HepG2 (cell line): ENCODE measurements at regions not wholly inside any gene's neighbourhood (a gene's known extent, or its start where the extent isn't known, plus 50 kb on each side); places are given as distances from the start of the nearest gene placed in this dataset.

ENCODE experiments used
- ATAC-seq: fragments of 200-7000 bp; cut with Tn5 transposase; 3 replicates; pipeline ENCODE4 v1.9.1; 2020; ENCODE audit warnings: mild to moderate bottlenecking, moderate library complexity
- BruUV-seq: library from RNA; stranded (reverse); fragments of 400-500 nt; replicated peaks from 2 replicates; lab custom pipeline; 2021; lab: Mats Ljungman, UMichigan
- CTCF ChIA-PET: fragments of 300-600 bp; formaldehyde crosslinking; extraction: SDS; loops from one replicate; lab custom pipeline; 2021; ENCODE audit warnings: low total read pairs, inconsistent platforms, low intra/inter-chr PET ratio; lab: Yijun Ruan, JAX
- POLR2A ChIA-PET: fragments of 350-600 bp; sonication (Branson Sonifier 250); formaldehyde crosslinking; loops from one replicate; lab custom pipeline; 2020; ENCODE audit warnings: antibody characterized with exemption, inconsistent platforms; lab: Yijun Ruan, JAX
- DNase-seq: peaks from one replicate; pipeline ENCODE4 v3.0.0-alpha.2; 2015; ENCODE audit warnings: low spot score
- FAIRE-seq: peaks from 3 replicates; lab custom pipeline; 2011; peaks lifted over from hg19 to GRCh38; lab: Jason Lieb, UNC
- H2AFZ ChIP-seq: one replicate; pipeline ENCODE4 v1.6.1; 2011; ENCODE audit warnings: low read length, inconsistent platforms
- H3K27ac ChIP-seq: fragments of 300-600 bp; 3 replicates; pipeline ENCODE4 v1.8.0; 2011; ENCODE audit warnings: mixed run types, mild to moderate bottlenecking, mixed read lengths, low read length, inconsistent platforms; ENCODE audit not compliant: insufficient read depth; ENCODE audit errors: extremely low read length
- H3K27me3 ChIP-seq, 2 experiments: fragments of 200-600 bp in 1 of 2; 2 replicates in 1 of 2; 3 replicates in 1 of 2; pipeline versions ENCODE4 v1.6.0 to v1.8.0; 2011; ENCODE audit warnings: low read length in 2 of 2, mild to moderate bottlenecking in 2 of 2, moderate library complexity in 2 of 2, inconsistent platforms in 1 of 2; ENCODE audit not compliant: insufficient read depth in 2 of 2, control insufficient read depth in 1 of 2
- H3K36me3 ChIP-seq, 2 experiments: fragments of 200-600 bp in 1 of 2; replicated peaks in 1 of 2; 2 replicates in 1 of 2; 3 replicates in 1 of 2; pipeline versions ENCODE4 v1.5.1 to v1.8.0; 2011; ENCODE audit warnings: low read length in 2 of 2, inconsistent platforms in 1 of 2; ENCODE audit not compliant: insufficient read depth in 2 of 2, control insufficient read depth in 1 of 2
- H3K4me1 ChIP-seq: 2 replicates; pipeline ENCODE4 v1.5.1; 2012; ENCODE audit warnings: low read length, inconsistent platforms; ENCODE audit not compliant: insufficient read depth
- H3K4me2 ChIP-seq: 2 replicates; pipeline ENCODE4 v1.6.0; 2011; ENCODE audit warnings: low read depth, low read length, inconsistent platforms
- H3K4me3 ChIP-seq, 3 experiments: fragments of 200-600 bp in 1 of 3; sonication (generic), shearing (Covaris generic) in 1 of 3; replicated peaks in 1 of 3; 2 replicates each; pipeline ENCODE4 v1.5.1; 2011 to 2016; ENCODE audit warnings: low read length in 3 of 3, inconsistent platforms in 2 of 3, low read depth in 2 of 3, mild to moderate bottlenecking in 2 of 3, control low read depth in 1 of 3, mixed read lengths in 1 of 3; ENCODE audit not compliant: insufficient read depth in 1 of 3
- H3K79me2 ChIP-seq: one replicate; pipeline ENCODE4 v1.6.1; 2011; ENCODE audit warnings: low read length, inconsistent platforms; ENCODE audit not compliant: insufficient read depth
- H3K9ac ChIP-seq: 2 replicates; pipeline ENCODE4 v1.6.0; 2011; ENCODE audit warnings: mild to moderate bottlenecking, low read depth, low read length, inconsistent platforms; ENCODE audit not compliant: insufficient read depth
- H3K9me3 ChIP-seq: 2 replicates; pipeline ENCODE4 v1.5.1; 2012; ENCODE audit warnings: mild to moderate bottlenecking, low read length
- H4K20me1 ChIP-seq: 2 replicates; pipeline ENCODE4 v1.6.0; 2011; ENCODE audit warnings: inconsistent platforms, mild to moderate bottlenecking, low read length, moderate library complexity; ENCODE audit not compliant: insufficient read depth
- AFF4 ChIP-seq: sonication (generic); formaldehyde crosslinking; IDR thresholded peaks from 2 replicates; pipeline ENCODE4 v1.4.0; 2020; ENCODE audit warnings: missing genetic modification reagents
- FOXA3 ChIP-seq: IDR thresholded peaks from 2 replicates; pipeline ENCODE4 v1.6.1; 2016; ENCODE audit warnings: missing genetic modification reagents, missing compliant biosample characterization
- REL ChIP-seq: sonication (generic); formaldehyde crosslinking; conservative IDR thresholded peaks from 2 replicates; pipeline ENCODE4 v1.8.0; 2022; ENCODE audit warnings: mild to moderate bottlenecking, missing genetic modification reagents, moderate library complexity
- TRAFD1 ChIP-seq: sonication (generic); formaldehyde crosslinking; IDR thresholded peaks from 2 replicates; pipeline ENCODE4 v1.5.1; 2020; ENCODE audit warnings: missing genetic modification reagents, mild to moderate bottlenecking, borderline replicate concordance
- ZNF7 ChIP-seq: IDR thresholded peaks from 2 replicates; pipeline ENCODE4 v1.6.1; 2016; ENCODE audit warnings: missing biosample characterization, missing genetic modification reagents
- WGBS: methylation state at CpG from one replicate; pipeline ENCODE4 v1.1.6; 2017; ENCODE audit warnings: low lambda C conversion rate; 5-methylcytosine and 5-hydroxymethylcytosine counted together
- in situ Hi-C: cut with HindIII; loops from 2 replicates; pipeline ENCODE4 v1.10.0; 2017; ENCODE audit warnings: low pct_unique_long_range_greater_than_20kb; ENCODE audit not compliant: extremely low pct_ligation_motif_present
- intact Hi-C: fragments of 100-400 bp; cut with micrococcal nuclease; formaldehyde crosslinking; loops from one replicate; pipeline ENCODE4 v1.10.0; 2022; ENCODE audit not compliant: unreplicated experiment

GRCh38 chr1:78834201-78834741 is 172.3 kb downstream of the ADGRL4 start:
- BruUV-seq: no TSS peak
- CTCF ChIA-PET: no interaction called here

More at GRCh38 chr1:78834201-78834741, 172.3 kb downstream of the ADGRL4 start:
- no peak overlapping the region for H3K27ac ChIP-seq
- in situ Hi-C loops: loop anchor here (25.0 kb wide), 1 partner anchor 528 kb away; no protein-coding TSS in a partner anchor
- intact Hi-C loops: no loop called here
- WGBS: 14% methylated on average over 4 of the region's 4 CpGs
- FAIRE-seq (no peak), DNase-seq (no peak), ATAC-seq (no peak)
- no peak for TF ChIP-seq REL (CRISPR knock-in tag)
- TF ChIP-seq TRAFD1 (CRISPR knock-in tag): no peak
- no peak for TF ChIP-seq FOXA3 (CRISPR knock-in tag)
- TF ChIP-seq AFF4: no peak
- TF ChIP-seq ZNF7 (CRISPR knock-in tag): no peak
- no peaks in the 10 kb centered on the region for H3K27me3 ChIP-seq
- H2AFZ ChIP-seq: no peak overlapping the region
- no peak overlapping the region for H3K4me2 ChIP-seq
- H3K4me3 ChIP-seq: no peak overlapping the region
- H3K36me3 ChIP-seq: no peaks in the 10 kb centered on the region
- H3K79me2 ChIP-seq: no peaks in the 10 kb centered on the region
- peaks cover 9% of the 10 kb centered on the region for H3K9me3 ChIP-seq
- no peak overlapping the region for H3K9ac ChIP-seq
- H3K4me1 ChIP-seq: no peaks in the 10 kb centered on the region
- H4K20me1 ChIP-seq: no peaks in the 10 kb centered on the region
- POLR2A ChIA-PET: no interaction called here
